Activated naive CD8-positive, alpha-beta T cell (primary cell): ENCODE measurements at regions not wholly inside any gene's neighbourhood (a gene's known extent, or its start where the extent isn't known, plus 50 kb on each side); places are given as distances from the start of the nearest gene placed in this dataset.
"Not testable (repeated sequence)": the region's sequence is repeated elsewhere in the genome, so short reads cannot be mapped to it uniquely, and the experiment has no call there.

Source experiments
- H3K27ac Mint-ChIP-seq: one replicate; pipeline ENCODE4 v1.8.0; 2021; ENCODE audit warnings: mixed read lengths
- H3K27me3 Mint-ChIP-seq: one replicate; pipeline ENCODE4 v1.8.0; 2021; ENCODE audit warnings: mixed read lengths
- H3K36me3 Mint-ChIP-seq: one replicate; pipeline ENCODE4 v1.8.0; 2021; ENCODE audit warnings: mixed read lengths
- H3K4me1 Mint-ChIP-seq: one replicate; pipeline ENCODE4 v1.8.0; 2021; ENCODE audit warnings: low read depth, mixed read lengths
- H3K4me3 Mint-ChIP-seq: one replicate; pipeline ENCODE4 v1.8.0; 2021; ENCODE audit warnings: mild to moderate bottlenecking, mixed read lengths
- H3K9me3 Mint-ChIP-seq: one replicate; pipeline ENCODE4 v1.8.0; 2021; ENCODE audit warnings: low read depth, mixed read lengths

GRCh38 chr12:46711756-46712155 is 114.0 kb downstream of the SLC38A4 start:
- peaks cover 8% of the 10 kb centered on the region for H3K36me3 Mint-ChIP-seq
- no peaks in the 10 kb centered on the region for H3K27me3 Mint-ChIP-seq
- no peaks in the 10 kb centered on the region for H3K4me1 Mint-ChIP-seq
- no peak overlapping the region for H3K27ac Mint-ChIP-seq
- no peak overlapping the region for H3K4me3 Mint-ChIP-seq
- H3K9me3 Mint-ChIP-seq, result peaks cover 5% of the 10 kb centered on the region

- H3K27me3 Mint-ChIP-seq, result no peaks in the 10 kb centered on the region
- peaks cover 8% of the 10 kb centered on the region for H3K36me3 Mint-ChIP-seq
- H3K27ac Mint-ChIP-seq, result no peak overlapping the region
- no peaks in the 10 kb centered on the region for H3K9me3 Mint-ChIP-seq
- H3K4me1 Mint-ChIP-seq, result no peaks in the 10 kb centered on the region
- no peak overlapping the region for H3K4me3 Mint-ChIP-seq
Measured at GRCh38 chr12:46710125-46710743, 115.6 kb downstream of the SLC38A4 start.

- Mint-ChIP-seq H3K27ac (no peak overlapping the region), H3K4me3 (no peak overlapping the region), H3K9me3 (peaks cover 13% of the 10 kb centered on the region), H3K4me1 (no peaks in the 10 kb centered on the region), H3K27me3 (no peaks in the 10 kb centered on the region), H3K36me3 (peaks cover 14% of the 10 kb centered on the region)
Measured at GRCh38 chr12:46702581-46703344, 123.0 kb downstream of the SLC38A4 start.

- Mint-ChIP-seq H3K4me1 (no peaks in the 10 kb centered on the region), H3K4me3 (no peak overlapping the region), H3K9me3 (peaks cover 14% of the 10 kb centered on the region), H3K36me3 (peaks cover 16% of the 10 kb centered on the region), H3K27me3 (no peaks in the 10 kb centered on the region), H3K27ac (no peak overlapping the region)
Measured at GRCh38 chr12:46701356-46701755, 124.4 kb downstream of the SLC38A4 start.

- no peaks in the 10 kb centered on the region for H3K27me3 Mint-ChIP-seq
- H3K9me3 Mint-ChIP-seq, result peaks cover 14% of the 10 kb centered on the region
- no peak overlapping the region for H3K27ac Mint-ChIP-seq
- H3K4me1 Mint-ChIP-seq, result no peaks in the 10 kb centered on the region
- H3K4me3 Mint-ChIP-seq, result no peak overlapping the region
- H3K36me3 Mint-ChIP-seq, result peaks cover 18% of the 10 kb centered on the region
Measured at GRCh38 chr12:46699986-46700385, 125.8 kb downstream of the SLC38A4 start.

- peaks cover 8% of the 10 kb centered on the region for H3K9me3 Mint-ChIP-seq
- H3K4me3 Mint-ChIP-seq, result no peak overlapping the region
- H3K36me3 Mint-ChIP-seq, result peaks cover 14% of the 10 kb centered on the region
- H3K27me3 Mint-ChIP-seq, result no peaks in the 10 kb centered on the region
- no peaks in the 10 kb centered on the region for H3K4me1 Mint-ChIP-seq
- no peak overlapping the region for H3K27ac Mint-ChIP-seq
Measured at GRCh38 chr12:46698003-46698402, 127.8 kb downstream of the SLC38A4 start.

GRCh38 chr12:46693518-46693917 is 132.3 kb downstream of the SLC38A4 start:
- H3K27me3 Mint-ChIP-seq, result no peaks in the 10 kb centered on the region
- H3K4me3 Mint-ChIP-seq, result no peak overlapping the region
- H3K36me3 Mint-ChIP-seq, result peaks cover 18% of the 10 kb centered on the region
- H3K9me3 Mint-ChIP-seq, result peaks cover 14% of the 10 kb centered on the region
- no peaks in the 10 kb centered on the region for H3K4me1 Mint-ChIP-seq
- no peak overlapping the region for H3K27ac Mint-ChIP-seq

- Mint-ChIP-seq H3K4me3 (no peak overlapping the region), H3K4me1 (no peaks in the 10 kb centered on the region), H3K9me3 (peaks cover 12% of the 10 kb centered on the region), H3K36me3 (peaks cover 16% of the 10 kb centered on the region), H3K27me3 (no peaks in the 10 kb centered on the region), H3K27ac (no peak overlapping the region)
Measured at GRCh38 chr12:46693034-46693433, 132.8 kb downstream of the SLC38A4 start.

- Mint-ChIP-seq H3K9me3 (peaks cover 8% of the 10 kb centered on the region), H3K4me3 (no peak overlapping the region), H3K36me3 (peaks cover 14% of the 10 kb centered on the region), H3K27me3 (no peaks in the 10 kb centered on the region), H3K27ac (no peak overlapping the region), H3K4me1 (no peaks in the 10 kb centered on the region)
Measured at GRCh38 chr12:46692606-46693005, 133.2 kb downstream of the SLC38A4 start.

- Mint-ChIP-seq H3K27me3 (peaks cover 4% of the 10 kb centered on the region), H3K4me1 (no peaks in the 10 kb centered on the region), H3K27ac (no peak overlapping the region), H3K36me3 (peaks cover 10% of the 10 kb centered on the region), H3K9me3 (peaks cover 13% of the 10 kb centered on the region), H3K4me3 (no peak overlapping the region)
Measured at GRCh38 chr12:46686267-46686942, 139.4 kb downstream of the SLC38A4 start.

GRCh38 chr12:46684243-46684642 is 141.6 kb downstream of the SLC38A4 start:
- not testable (repeated sequence) for H3K27me3 Mint-ChIP-seq, H3K9me3 Mint-ChIP-seq, H3K36me3 Mint-ChIP-seq, H3K27ac Mint-ChIP-seq, H3K4me1 Mint-ChIP-seq, H3K4me3 Mint-ChIP-seq

GRCh38 chr12:46682148-46682547 is 143.6 kb downstream of the SLC38A4 start:
- Mint-ChIP-seq H3K9me3 (peaks cover 4% of the 10 kb centered on the region), H3K4me3 (no peak overlapping the region), H3K36me3 (peaks cover 5% of the 10 kb centered on the region), H3K4me1 (no peaks in the 10 kb centered on the region), H3K27ac (no peak overlapping the region), H3K27me3 (peaks cover 4% of the 10 kb centered on the region)

GRCh38 chr12:46680506-46680905 is 145.3 kb downstream of the SLC38A4 start:
- Mint-ChIP-seq H3K36me3 (peaks cover 5% of the 10 kb centered on the region), H3K27me3 (peaks cover 4% of the 10 kb centered on the region), H3K27ac (no peak overlapping the region), H3K9me3 (peaks cover 4% of the 10 kb centered on the region), H3K4me3 (no peak overlapping the region), H3K4me1 (no peaks in the 10 kb centered on the region)

GRCh38 chr12:46679754-46680153 is 146.0 kb downstream of the SLC38A4 start:
- H3K9me3 Mint-ChIP-seq, result peaks cover 4% of the 10 kb centered on the region
- no peak overlapping the region for H3K4me3 Mint-ChIP-seq
- peaks cover 2% of the 10 kb centered on the region for H3K27me3 Mint-ChIP-seq
- H3K36me3 Mint-ChIP-seq, result peaks cover 2% of the 10 kb centered on the region
- no peak overlapping the region for H3K27ac Mint-ChIP-seq
- H3K4me1 Mint-ChIP-seq, result no peaks in the 10 kb centered on the region

GRCh38 chr12:46678426-46678825 is 147.4 kb downstream of the SLC38A4 start:
- H3K9me3 Mint-ChIP-seq, result no peaks in the 10 kb centered on the region
- no peaks in the 10 kb centered on the region for H3K27me3 Mint-ChIP-seq
- no peak overlapping the region for H3K4me3 Mint-ChIP-seq
- no peaks in the 10 kb centered on the region for H3K4me1 Mint-ChIP-seq
- no peaks in the 10 kb centered on the region for H3K36me3 Mint-ChIP-seq
- no peak overlapping the region for H3K27ac Mint-ChIP-seq
